Cerebellar cortex (tissue), 1 donor: ENCODE measurements at regions not wholly inside any gene's neighbourhood (a gene's known extent, or its start where the extent isn't known, plus 50 kb on each side); places are given as distances from the start of the nearest gene placed in this dataset.
"Not testable (repeated sequence)": the region's sequence is repeated elsewhere in the genome, so short reads cannot be mapped to it uniquely, and the experiment has no call there.

Experiments used
- DNase-seq: peaks from one replicate; pipeline ENCODE4 v3.0.0-alpha.2; 2015; ENCODE audit warnings: low spot score

- no peak for DNase-seq
Measured at GRCh38 chr11:112617098-112617425, 344.2 kb upstream of the NCAM1 start.

DNA sequence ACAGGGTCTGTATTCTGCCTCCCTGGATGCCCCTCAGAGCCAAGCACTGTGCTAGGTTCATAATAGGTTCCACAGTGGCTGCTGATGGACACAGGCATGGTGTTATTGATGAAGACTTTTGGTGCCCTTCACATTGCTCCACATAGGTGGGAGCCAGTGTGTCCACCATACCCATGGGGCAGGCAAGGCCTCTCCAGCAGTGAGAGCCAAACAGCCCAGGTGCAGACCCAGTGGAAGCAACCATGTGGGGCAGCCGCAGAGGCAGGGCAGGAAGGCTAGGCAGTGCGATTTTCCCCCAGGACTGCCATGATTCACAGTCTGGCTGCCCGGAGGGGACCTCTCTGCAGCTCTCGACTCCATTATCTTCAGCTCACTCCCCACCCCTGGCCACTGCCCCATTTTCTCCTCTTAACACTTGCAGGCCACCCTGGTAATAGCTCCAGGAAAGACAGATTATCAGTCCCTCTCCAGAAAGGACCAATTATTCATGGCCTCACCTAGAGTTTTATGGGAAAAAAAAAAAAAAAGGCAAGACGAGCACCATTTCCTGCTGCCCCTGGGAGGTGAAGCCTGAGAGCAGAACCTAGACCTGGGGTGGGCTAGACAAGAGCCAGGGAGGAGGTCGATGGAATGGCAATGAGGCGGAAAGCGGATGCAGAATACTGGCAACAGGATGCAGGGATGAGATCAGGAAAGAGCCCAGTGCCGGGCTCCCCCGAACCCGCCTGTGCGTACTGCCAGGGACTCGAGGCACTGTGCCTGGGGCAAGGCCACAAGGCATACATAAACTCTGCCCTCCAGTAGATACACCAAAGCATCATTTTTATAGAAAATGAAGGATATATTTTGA is 343.0 kb upstream of the NCAM1 start:
- no peak for DNase-seq

DNA sequence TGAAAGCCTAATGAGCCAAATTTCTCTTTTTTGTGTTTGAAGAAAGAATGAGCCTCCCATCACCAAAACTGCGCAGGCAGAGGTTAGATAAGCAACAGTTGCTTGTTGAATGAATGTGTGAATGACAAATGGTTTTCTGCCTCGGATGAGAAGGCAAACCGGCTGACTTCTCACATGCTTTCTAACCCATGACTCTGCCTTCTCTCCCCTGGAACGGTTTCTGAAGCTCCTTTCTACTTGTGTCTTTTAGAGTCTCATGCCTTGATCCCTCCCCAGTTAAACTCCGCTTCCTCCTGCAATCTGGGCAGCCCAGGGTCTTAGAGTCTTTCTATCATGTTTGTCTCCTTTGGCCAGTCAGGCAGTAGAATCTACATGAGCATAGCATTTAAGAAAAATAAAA is 342.1 kb upstream of the NCAM1 start:
- DNase-seq, result no peak

- no peak for DNase-seq
Measured at GRCh38 chr11:112620621-112621394, 340.4 kb upstream of the NCAM1 start.

- DNase-seq, result no peak
Measured at GRCh38 chr11:112623057-112623456, 338.2 kb upstream of the NCAM1 start.

GRCh38 chr11:112624431-112624830 is 336.8 kb upstream of the NCAM1 start:
- DNase-seq, result no peak

- DNase-seq, result not testable (repeated sequence)
Measured at GRCh38 chr11:112624971-112625370, 336.2 kb upstream of the NCAM1 start.

GRCh38 chr11:112625814-112626213 is 335.4 kb upstream of the NCAM1 start:
- no peak for DNase-seq

GRCh38 chr11:112626731-112627130 is 334.5 kb upstream of the NCAM1 start:
- DNase-seq, result no peak

DNA sequence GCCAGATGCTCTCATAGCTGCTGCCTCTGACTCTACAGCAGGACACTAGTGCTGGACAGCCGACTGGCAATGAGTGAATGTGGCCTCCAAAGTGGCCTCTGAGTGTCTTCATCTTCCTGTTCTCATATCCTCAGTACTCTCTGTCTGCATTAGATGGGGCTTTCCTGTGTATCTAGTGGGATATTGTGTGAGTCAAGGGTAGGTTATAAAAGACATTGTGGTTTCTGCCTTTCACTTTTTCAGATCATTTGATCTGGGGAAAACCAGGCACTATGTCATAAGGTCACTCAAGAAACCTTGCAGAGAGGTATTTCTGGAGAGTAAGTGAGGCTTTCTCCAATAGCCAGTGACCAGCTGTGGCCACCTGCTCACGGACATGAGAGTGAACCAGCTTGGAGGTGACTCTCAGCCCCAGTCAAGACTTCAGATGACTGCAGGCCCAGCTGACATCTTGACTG is 333.6 kb upstream of the NCAM1 start:
- DNase-seq, result no peak

GRCh38 chr11:112628676-112629075 is 332.5 kb upstream of the NCAM1 start:
- no peak for DNase-seq

DNA sequence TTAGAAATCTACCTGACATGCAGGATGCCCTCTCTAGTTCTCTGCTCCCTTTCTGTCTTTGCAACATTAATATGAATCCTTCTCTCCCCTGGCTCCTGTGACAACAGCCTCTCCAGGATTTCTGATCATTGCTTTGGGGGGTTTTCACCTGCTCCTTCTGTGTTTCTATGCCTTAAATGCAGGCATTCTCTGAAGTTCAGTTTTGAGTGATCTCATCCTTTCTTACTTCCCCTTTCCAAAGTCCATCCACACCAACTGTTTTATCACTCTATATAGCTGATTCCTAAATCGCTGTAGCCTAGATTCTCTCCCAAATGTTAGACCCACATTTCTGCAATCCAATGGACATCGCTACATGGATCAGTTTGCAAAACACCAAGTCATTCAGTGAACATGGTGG is 330.7 kb upstream of the NCAM1 start:
- no peak for DNase-seq

DNA sequence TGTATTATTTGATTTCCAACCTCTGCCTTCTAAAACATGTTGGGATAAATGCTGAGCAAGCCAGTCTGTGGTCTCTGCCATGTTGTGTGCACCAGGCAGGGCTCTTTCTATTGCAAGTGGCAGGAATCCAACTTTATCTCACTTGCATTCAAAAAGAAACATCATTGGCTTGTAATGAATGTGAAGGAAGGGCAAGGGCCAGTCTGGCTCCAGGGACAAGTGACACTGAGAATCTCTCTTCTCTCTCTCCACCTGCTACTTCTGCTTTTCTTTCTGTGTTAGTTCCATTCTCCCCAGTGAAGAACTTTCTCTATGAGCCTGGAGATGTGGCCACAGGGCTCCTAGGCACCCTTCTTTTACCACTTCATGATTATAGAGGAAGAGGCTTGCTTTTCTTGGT is 329.9 kb upstream of the NCAM1 start:
- no peak for DNase-seq

DNA sequence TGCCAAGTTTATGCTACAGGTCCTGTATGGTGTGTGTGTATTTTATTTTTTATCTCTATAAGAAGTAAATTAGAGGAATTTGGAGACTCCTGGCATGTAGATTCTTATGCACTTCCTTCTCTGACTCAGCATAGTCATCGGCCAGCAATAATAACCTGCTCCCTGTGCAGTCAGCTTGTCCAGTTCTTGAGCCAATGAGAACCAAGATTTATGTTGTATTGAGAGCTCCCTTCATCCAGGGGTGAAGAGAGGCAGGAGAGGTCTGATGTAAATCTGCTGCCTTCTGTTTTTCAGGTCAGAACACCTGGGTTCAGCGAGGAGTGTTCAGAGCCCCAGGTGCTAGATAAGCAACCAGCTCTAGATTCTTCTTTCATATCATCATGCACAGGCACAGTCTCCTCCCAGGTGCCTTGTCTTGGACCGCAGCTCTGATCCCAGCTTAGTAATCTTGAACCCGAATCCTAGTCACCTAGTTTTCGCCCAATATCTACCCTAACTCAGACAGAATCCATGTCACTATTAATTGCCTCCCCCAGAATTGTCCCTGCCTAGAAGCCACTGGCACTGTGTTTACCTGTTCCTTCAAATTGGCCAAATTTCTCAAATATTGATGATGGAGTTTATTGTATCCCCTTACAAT is 328.2 kb upstream of the NCAM1 start:
- no peak for DNase-seq

- peak; percentile 9 for DNase-seq
Measured at GRCh38 chr11:112634551-112634950, 326.7 kb upstream of the NCAM1 start.

DNA sequence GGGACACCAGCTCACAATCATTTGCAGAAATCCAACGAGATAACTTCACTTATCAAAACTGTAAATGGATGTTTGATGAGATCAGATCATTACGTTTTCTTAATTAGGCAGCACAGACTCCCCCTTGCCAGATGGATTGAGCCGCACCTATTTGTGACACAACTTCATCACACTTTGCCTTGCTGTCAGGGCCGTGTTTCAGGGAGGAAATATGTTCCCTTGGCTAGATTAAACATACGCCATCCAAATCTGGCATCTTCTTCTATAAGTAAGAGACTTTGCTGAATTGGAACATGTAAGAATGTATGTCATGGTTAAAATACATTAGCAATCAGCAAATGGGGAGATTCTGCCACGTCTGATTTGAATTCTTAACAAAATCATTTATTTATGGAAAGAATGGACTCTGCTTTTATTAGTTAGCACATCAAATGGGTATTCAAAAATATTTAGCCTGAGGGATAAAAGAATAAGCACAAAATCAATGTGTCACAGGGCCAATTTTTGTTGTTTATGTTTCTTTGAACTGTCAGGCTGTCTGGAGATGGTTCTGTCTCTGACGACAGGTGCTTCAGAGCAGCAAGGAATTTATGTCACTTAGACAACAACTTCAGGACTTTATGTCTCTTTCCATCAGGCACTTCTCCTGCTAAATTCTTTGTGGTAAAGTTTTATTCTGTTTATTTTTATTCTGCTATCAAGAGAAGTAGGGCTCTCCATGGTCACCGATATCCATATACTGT is 326.1 kb upstream of the NCAM1 start:
- DNase-seq, result peak; percentile 7

GRCh38 chr11:112637076-112637475 is 324.1 kb upstream of the NCAM1 start:
- DNase-seq, result no peak

DNA sequence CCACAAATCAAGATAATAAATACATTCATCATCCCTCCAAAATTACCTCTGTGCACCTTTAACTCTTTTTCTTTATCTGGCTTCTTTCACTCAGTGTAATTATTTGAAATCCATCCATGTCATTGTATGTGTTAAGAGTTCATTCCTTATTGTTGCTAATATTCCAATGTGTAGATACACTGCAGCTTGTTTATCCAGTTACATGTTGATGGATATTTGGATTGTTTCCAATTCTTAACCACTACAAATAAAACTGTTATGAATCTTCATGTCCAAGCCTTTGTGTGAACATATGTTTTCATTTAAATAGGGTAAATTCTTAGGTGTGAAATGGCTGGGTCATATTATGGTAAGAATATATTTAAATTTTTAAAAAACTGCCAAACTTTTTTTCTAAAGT is 323.3 kb upstream of the NCAM1 start:
- no peak for DNase-seq

DNA sequence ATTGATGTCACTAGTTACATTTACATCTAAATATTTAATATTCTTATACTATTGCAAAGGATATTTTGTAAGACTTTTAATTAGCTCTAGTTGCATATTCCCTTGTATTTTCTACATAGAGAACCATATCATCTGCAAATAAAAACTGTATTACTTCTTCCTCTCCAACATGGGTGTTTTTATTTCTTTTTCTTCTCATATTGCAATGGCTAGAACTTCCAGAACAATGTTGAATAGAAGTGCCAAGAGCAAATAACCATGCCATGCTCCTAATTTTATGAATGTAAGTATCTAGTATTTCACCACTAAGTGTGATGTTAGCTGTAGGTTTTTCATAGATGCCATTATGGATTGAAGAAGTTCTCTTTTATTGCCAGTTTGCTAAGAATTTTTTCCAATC is 321.8 kb upstream of the NCAM1 start:
- no peak for DNase-seq

GRCh38 chr11:112643416-112643815 is 317.8 kb upstream of the NCAM1 start:
- no peak for DNase-seq

- DNase-seq, result no peak
Measured at GRCh38 chr11:112644410-112645131, 316.6 kb upstream of the NCAM1 start.

DNA sequence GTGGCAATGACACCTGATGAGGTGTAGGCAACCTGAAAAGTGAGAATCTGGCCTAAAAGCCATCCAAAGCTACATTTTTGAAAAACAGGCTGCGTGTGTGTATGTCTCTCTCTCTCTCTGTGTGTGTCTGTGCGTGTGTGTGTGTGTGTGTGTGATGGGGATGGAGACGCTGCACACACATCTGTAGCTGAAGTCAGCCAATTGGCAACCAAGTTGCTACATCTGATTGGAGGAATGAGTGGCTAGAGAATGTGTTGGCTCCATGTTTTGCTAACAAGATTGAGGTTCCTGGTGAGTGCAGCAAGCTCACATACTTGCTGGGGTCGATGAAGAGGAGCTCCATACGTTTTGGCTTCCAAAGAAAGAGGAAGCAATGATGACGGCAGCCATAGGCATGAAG is 311.4 kb upstream of the NCAM1 start:
- no peak for DNase-seq
